ENCODE measurements at regions not wholly inside any gene's neighbourhood (a gene's known extent, or its start where the extent isn't known, plus 50 kb on each side); places are given as distances from the start of the nearest gene placed in this dataset.
"Not testable (repeated sequence)": the region's sequence is repeated elsewhere in the genome, so short reads cannot be mapped to it uniquely, and the experiment has no call there.

- no peak for DNase-seq (ENCODE audit: low read depth)
- TF ChIP-seq, protein P1, sequence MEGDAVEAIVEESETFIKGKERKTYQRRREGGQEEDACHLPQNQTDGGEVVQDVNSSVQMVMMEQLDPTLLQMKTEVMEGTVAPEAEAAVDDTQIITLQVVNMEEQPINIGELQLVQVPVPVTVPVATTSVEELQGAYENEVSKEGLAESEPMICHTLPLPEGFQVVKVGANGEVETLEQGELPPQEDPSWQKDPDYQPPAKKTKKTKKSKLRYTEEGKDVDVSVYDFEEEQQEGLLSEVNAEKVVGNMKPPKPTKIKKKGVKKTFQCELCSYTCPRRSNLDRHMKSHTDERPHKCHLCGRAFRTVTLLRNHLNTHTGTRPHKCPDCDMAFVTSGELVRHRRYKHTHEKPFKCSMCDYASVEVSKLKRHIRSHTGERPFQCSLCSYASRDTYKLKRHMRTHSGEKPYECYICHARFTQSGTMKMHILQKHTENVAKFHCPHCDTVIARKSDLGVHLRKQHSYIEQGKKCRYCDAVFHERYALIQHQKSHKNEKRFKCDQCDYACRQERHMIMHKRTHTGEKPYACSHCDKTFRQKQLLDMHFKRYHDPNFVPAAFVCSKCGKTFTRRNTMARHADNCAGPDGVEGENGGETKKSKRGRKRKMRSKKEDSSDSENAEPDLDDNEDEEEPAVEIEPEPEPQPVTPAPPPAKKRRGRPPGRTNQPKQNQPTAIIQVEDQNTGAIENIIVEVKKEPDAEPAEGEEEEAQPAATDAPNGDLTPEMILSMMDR (IDR thresholded peaks at IDR 0.05; ENCODE audit: control insufficient read depth, extremely low read depth, insufficient read depth), result no peak
- H3K4me3 ChIP-seq (ENCODE audit: low read depth, low read length), result no peak overlapping the region
Observed at GRCh38 chr11:44424841-44425240, 114.9 kb upstream of the ALX4 start.

DNA sequence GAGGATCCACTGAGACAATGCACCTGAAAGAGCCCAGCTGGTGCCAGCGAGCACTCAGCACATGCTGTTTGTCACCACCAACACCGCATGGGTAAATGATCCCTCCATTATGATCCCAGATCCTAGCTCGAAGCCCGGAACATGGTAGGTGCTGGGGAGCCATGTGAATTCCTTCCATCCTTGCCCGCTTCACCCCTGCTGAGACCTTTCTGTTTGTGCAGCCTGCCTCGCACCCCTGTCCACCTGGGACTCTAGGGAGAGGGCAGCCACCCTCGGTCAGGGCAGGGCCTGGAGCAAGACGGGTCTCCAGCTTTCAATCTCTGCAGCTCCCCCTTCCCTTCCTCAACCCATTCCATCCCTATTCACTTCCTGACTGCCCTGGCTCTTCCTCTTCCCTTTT lies 116.2 kb upstream of the ALX4 start:
- TF ChIP-seq, protein P1 (IDR thresholded peaks at IDR 0.05; ENCODE audit: control insufficient read depth, extremely low read depth, insufficient read depth), result no peak
- no peak for DNase-seq (ENCODE audit: low read depth)
- no peak overlapping the region for H3K4me3 ChIP-seq (ENCODE audit: low read depth, low read length)

DNA sequence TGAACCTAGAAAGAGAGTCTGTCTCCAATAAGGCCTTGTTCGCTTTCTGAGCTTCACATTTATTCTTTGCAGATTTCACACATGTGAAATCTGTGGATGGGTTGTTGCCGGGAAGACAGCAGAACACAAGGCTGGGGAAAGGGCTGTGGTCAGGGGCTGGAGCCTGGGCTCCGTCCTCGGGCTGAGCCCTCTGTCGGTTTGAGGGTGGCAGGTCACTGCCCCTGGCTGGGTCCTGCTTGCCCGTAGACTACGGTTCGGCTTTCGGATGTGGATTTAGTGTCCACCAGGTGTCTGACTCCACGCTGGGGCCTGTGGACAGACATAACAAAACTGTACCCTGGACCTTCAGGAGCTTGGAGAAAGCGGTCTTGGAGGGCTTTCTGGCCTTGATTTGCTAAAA lies 117.0 kb upstream of the ALX4 start:
- TF ChIP-seq, protein P1 (IDR thresholded peaks at IDR 0.05; ENCODE audit: control insufficient read depth, extremely low read depth, insufficient read depth), result no peak
- DNase-seq (ENCODE audit: low read depth), result no peak

DNA sequence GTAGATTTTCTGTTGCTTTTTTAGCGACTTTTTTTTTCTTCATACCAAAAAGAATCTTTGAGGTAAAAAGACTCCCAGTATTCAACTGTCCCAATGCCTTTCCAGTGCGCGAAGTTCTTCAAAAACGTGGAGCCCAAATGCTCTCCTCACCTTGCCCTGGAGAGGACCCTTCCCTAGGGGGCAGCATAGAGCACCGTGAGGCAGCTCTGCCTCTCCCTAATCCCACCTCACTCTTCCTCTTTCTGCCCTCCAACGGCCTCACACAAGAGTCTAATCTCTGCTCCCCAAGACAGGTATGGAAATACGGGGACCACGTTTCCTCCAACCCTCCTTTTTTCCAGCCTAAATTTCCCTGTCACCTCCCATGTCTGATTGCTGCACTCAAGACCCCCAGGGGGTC lies 117.5 kb upstream of the ALX4 start:
- TF ChIP-seq, protein P1 (IDR thresholded peaks at IDR 0.05; ENCODE audit: control insufficient read depth, extremely low read depth, insufficient read depth), result peak; percentile 28
- DNase-seq (ENCODE audit: low read depth), result no peak
- H3K4me3 ChIP-seq (ENCODE audit: low read depth, low read length), result no peak overlapping the region

More for the DNA sequence above, 117.0 kb upstream of the ALX4 start:
- no peak overlapping the region for H3K4me3 ChIP-seq (ENCODE audit: low read depth, low read length)

- DNase-seq (ENCODE audit: low read depth), result no peak
- TF ChIP-seq, protein P1 (IDR thresholded peaks at IDR 0.05; ENCODE audit: control insufficient read depth, extremely low read depth, insufficient read depth), result no peak
- no peak overlapping the region for H3K4me3 ChIP-seq (ENCODE audit: low read depth, low read length)
Observed at GRCh38 chr11:44430140-44430539, 120.2 kb upstream of the ALX4 start.

GRCh38 chr11:44434191-44434590 lies 124.3 kb upstream of the ALX4 start:
- H3K4me3 ChIP-seq (ENCODE audit: low read depth, low read length), result no peak overlapping the region
- TF ChIP-seq, protein P1 (IDR thresholded peaks at IDR 0.05; ENCODE audit: control insufficient read depth, extremely low read depth, insufficient read depth), result no peak
- no peak for DNase-seq (ENCODE audit: low read depth)

- TF ChIP-seq, protein P1 (IDR thresholded peaks at IDR 0.05; ENCODE audit: control insufficient read depth, extremely low read depth, insufficient read depth), result no peak
- H3K4me3 ChIP-seq (ENCODE audit: low read depth, low read length), result no peak overlapping the region
- DNase-seq (ENCODE audit: low read depth), result no peak
Observed at GRCh38 chr11:44437122-44437521, 127.2 kb upstream of the ALX4 start.

GRCh38 chr11:44442893-44443673 lies 122.4 kb upstream of the CD82 start:
- DNase-seq (ENCODE audit: low read depth); H3K4me3 ChIP-seq (ENCODE audit: low read depth, low read length): not testable (repeated sequence)

Measured in LNCaP clone FGC (cell line).